ENCODE measurements at regions not wholly inside any gene's neighbourhood (a gene's known extent, or its start where the extent isn't known, plus 50 kb on each side); places are given as distances from the start of the nearest gene placed in this dataset.

DNA sequence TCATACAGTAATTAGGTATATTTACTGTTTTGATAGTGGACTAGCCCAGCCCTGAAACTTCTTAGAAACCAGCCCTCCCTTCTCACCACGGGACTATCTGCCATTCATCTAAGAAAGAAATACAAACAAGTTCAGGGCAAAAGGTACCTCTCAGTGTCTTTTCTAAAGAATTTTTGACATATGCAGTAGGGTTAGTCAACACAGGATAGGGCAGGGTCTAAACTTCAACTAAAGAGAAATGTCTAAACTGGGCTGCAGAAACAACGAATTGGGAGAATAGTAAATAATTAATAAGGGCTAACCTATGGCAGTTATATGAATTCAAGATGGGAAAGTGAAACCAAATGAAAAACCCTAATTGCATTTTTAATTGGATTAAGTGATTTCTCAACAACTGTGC is 496.6 kb downstream of the INHBA start:
- TF ChIP-seq NFIC (IDR thresholded peaks at IDR 0.05) (no peak), RAD21 (IDR thresholded peaks at IDR 0.05; ENCODE audit: low read depth) (no peak), EP300 (IDR thresholded peaks at IDR 0.05; ENCODE audit: borderline replicate concordance) (no peak), EGR1 (IDR thresholded peaks at IDR 0.05) (no peak), TCF12 (IDR thresholded peaks at IDR 0.05; ENCODE audit: low read depth) (no peak), TEAD4 (IDR thresholded peaks at IDR 0.05) (no peak), YY1 (IDR thresholded peaks at IDR 0.05; ENCODE audit: low read depth) (no peak), CEBPB (IDR thresholded peaks at IDR 0.05) (no peak)
- TF ChIP-seq, protein P1, sequence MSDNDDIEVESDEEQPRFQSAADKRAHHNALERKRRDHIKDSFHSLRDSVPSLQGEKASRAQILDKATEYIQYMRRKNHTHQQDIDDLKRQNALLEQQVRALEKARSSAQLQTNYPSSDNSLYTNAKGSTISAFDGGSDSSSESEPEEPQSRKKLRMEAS (IDR thresholded peaks at IDR 0.05) = no peak
- TF ChIP-seq, protein P2, sequence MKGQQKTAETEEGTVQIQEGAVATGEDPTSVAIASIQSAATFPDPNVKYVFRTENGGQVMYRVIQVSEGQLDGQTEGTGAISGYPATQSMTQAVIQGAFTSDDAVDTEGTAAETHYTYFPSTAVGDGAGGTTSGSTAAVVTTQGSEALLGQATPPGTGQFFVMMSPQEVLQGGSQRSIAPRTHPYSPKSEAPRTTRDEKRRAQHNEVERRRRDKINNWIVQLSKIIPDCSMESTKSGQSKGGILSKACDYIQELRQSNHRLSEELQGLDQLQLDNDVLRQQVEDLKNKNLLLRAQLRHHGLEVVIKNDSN (IDR thresholded peaks at IDR 0.05) = no peak

DNA sequence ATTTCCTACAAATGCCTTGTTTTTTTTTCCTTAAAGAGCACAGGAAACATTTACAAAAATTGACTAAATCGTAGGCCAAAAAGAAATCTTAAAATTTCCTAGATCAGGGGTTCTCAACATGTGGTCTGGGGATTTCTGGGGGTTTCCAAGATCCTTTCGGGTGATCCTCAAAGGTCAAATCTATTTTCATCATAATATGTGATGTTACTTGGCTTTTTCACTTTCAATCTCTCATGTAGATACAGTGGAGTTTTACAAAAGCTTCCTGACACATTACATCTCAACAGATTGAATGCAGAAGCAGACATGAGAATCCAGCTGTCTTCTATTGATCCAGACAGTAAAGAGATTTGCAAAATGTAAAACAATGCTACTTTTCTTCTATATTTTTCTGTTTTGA is 497.3 kb downstream of the INHBA start:
- TF ChIP-seq CEBPB (IDR thresholded peaks at IDR 0.05) (no peak), TAF1 (IDR thresholded peaks at IDR 0.05; ENCODE audit: low read depth) (no peak), EP300 (IDR thresholded peaks at IDR 0.05; ENCODE audit: borderline replicate concordance) (no peak), NFIC (IDR thresholded peaks at IDR 0.05) (no peak), RAD21 (IDR thresholded peaks at IDR 0.05; ENCODE audit: low read depth) (no peak), TCF12 (IDR thresholded peaks at IDR 0.05; ENCODE audit: low read depth) (no peak), CREB1 (IDR thresholded peaks at IDR 0.05; ENCODE audit: low read depth) (no peak), EGR1 (IDR thresholded peaks at IDR 0.05) (no peak), FOXM1 (IDR thresholded peaks at IDR 0.05; ENCODE audit: borderline replicate concordance, low read depth) (no peak)
- TF ChIP-seq, protein P2 (IDR thresholded peaks at IDR 0.05) = no peak
- TF ChIP-seq, protein P1 (IDR thresholded peaks at IDR 0.05) = no peak

DNA sequence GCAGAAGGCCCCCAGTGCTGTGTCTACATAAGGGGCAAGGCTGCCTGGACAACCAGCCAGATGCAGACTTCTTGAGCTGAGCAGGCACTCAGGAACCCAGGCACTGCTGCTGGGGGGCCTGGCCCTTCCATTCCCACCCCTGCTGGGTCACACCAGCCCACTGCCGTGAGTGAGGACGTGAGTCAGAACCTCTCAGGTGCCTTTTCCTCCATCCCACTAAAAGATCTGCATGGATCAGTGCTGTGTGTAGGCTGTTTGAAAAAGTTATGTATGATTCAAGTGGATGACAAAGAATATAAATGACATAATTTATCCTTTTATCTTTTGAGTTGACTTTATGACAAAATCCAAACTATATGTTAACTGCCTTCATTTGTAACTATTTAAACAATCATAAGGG is 499.3 kb downstream of the INHBA start:
- TF ChIP-seq, protein P2 (IDR thresholded peaks at IDR 0.05) = no peak
- no peak for TF ChIP-seq RAD21 (IDR thresholded peaks at IDR 0.05; ENCODE audit: low read depth)
- TF ChIP-seq, protein P1 (IDR thresholded peaks at IDR 0.05) = no peak
- TF ChIP-seq NFIC (IDR thresholded peaks at IDR 0.05) = no peak
- TF ChIP-seq ZBTB7A (IDR thresholded peaks at IDR 0.05; ENCODE audit: low read depth) = no peak
- no peak for TF ChIP-seq TCF12 (IDR thresholded peaks at IDR 0.05; ENCODE audit: low read depth)
- no peak for TF ChIP-seq TAF1 (IDR thresholded peaks at IDR 0.05; ENCODE audit: low read depth)
- no peak for TF ChIP-seq TEAD4 (IDR thresholded peaks at IDR 0.05)
- TF ChIP-seq FOXM1 (IDR thresholded peaks at IDR 0.05; ENCODE audit: borderline replicate concordance, low read depth) = no peak
- no peak for TF ChIP-seq CEBPB (IDR thresholded peaks at IDR 0.05)
- no peak for TF ChIP-seq CREB1 (IDR thresholded peaks at IDR 0.05; ENCODE audit: low read depth)
- TF ChIP-seq EGR1 (IDR thresholded peaks at IDR 0.05) = no peak
- TF ChIP-seq EP300 (IDR thresholded peaks at IDR 0.05; ENCODE audit: borderline replicate concordance) = no peak
- no peak for TF ChIP-seq YY1 (IDR thresholded peaks at IDR 0.05; ENCODE audit: low read depth)
- TF ChIP-seq, protein P3, sequence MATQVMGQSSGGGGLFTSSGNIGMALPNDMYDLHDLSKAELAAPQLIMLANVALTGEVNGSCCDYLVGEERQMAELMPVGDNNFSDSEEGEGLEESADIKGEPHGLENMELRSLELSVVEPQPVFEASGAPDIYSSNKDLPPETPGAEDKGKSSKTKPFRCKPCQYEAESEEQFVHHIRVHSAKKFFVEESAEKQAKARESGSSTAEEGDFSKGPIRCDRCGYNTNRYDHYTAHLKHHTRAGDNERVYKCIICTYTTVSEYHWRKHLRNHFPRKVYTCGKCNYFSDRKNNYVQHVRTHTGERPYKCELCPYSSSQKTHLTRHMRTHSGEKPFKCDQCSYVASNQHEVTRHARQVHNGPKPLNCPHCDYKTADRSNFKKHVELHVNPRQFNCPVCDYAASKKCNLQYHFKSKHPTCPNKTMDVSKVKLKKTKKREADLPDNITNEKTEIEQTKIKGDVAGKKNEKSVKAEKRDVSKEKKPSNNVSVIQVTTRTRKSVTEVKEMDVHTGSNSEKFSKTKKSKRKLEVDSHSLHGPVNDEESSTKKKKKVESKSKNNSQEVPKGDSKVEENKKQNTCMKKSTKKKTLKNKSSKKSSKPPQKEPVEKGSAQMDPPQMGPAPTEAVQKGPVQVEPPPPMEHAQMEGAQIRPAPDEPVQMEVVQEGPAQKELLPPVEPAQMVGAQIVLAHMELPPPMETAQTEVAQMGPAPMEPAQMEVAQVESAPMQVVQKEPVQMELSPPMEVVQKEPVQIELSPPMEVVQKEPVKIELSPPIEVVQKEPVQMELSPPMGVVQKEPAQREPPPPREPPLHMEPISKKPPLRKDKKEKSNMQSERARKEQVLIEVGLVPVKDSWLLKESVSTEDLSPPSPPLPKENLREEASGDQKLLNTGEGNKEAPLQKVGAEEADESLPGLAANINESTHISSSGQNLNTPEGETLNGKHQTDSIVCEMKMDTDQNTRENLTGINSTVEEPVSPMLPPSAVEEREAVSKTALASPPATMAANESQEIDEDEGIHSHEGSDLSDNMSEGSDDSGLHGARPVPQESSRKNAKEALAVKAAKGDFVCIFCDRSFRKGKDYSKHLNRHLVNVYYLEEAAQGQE (IDR thresholded peaks at IDR 0.05; ENCODE audit: low read depth) = no peak

DNA sequence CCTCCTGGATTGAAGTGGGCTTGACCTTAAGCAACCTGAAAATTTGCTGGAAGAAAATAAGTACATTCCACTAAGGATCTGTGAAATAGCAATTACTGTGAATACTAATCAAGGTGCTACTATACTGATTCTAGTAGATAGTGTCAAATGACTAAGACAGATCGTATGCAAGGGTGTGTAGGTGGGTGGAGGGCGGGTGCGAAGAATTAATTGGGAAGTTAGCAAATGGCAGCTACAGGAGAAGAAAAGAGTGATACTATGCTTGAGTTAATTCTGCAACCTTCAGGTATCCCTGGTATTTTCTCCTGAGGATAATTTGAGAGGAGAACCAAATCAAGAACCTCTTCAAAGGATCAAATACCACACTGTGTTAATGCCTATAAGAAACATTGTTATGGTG is 501.9 kb downstream of the INHBA start:
- no peak for TF ChIP-seq RAD21 (IDR thresholded peaks at IDR 0.05; ENCODE audit: low read depth)
- TF ChIP-seq CREB1 (IDR thresholded peaks at IDR 0.05; ENCODE audit: low read depth) = no peak
- TF ChIP-seq, protein P1 (IDR thresholded peaks at IDR 0.05) = no peak
- no peak for TF ChIP-seq EGR1 (IDR thresholded peaks at IDR 0.05)
- no peak for TF ChIP-seq FOXM1 (IDR thresholded peaks at IDR 0.05; ENCODE audit: borderline replicate concordance, low read depth)
- TF ChIP-seq TAF1 (IDR thresholded peaks at IDR 0.05; ENCODE audit: low read depth) = no peak
- no peak for TF ChIP-seq EP300 (IDR thresholded peaks at IDR 0.05; ENCODE audit: borderline replicate concordance)
- TF ChIP-seq, protein P3 (IDR thresholded peaks at IDR 0.05; ENCODE audit: low read depth) = no peak
- no peak for TF ChIP-seq NFIC (IDR thresholded peaks at IDR 0.05)
- TF ChIP-seq TCF12 (IDR thresholded peaks at IDR 0.05; ENCODE audit: low read depth) = no peak
- TF ChIP-seq, protein P2 (IDR thresholded peaks at IDR 0.05) = no peak
- TF ChIP-seq TEAD4 (IDR thresholded peaks at IDR 0.05) = no peak

Measured in Ishikawa (cell line).